ENCODE measurements at regions not wholly inside any gene's neighbourhood (a gene's known extent, or its start where the extent isn't known, plus 50 kb on each side); places are given as distances from the start of the nearest gene placed in this dataset.

GRCh38 chr2:8132351-8132831, 549.5 kb upstream of the ID2 start:
- TF ChIP-seq EZH2phosphoT487 (IDR thresholded peaks at IDR 0.05; ENCODE audit: insufficient read depth, low read depth) = no peak
- TF ChIP-seq EZH2 (IDR thresholded peaks at IDR 0.05; ENCODE audit: insufficient read depth, poor library complexity, severe bottlenecking) = no peak

Measured in GM23248 (cell line).